OCI-LY3 (cell line): ENCODE measurements at regions not wholly inside any gene's neighbourhood (a gene's known extent, or its start where the extent isn't known, plus 50 kb on each side); places are given as distances from the start of the nearest gene placed in this dataset.

Source experiments
- EZH2phosphoT487 ChIP-seq: fragments of 200-600 bp; shearing (Covaris generic); IDR thresholded peaks from 2 replicates; pipeline ENCODE4 v1.6.1; 2018; ENCODE audit warnings: antibody characterized with exemption, mixed run types, low read depth
- TF ChIP-seq, protein P1 (sequence below): fragments of 200-600, 300-600 bp; sonication (generic); IDR thresholded peaks from 2 replicates; pipeline ENCODE4 v1.5.1; 2014; ENCODE audit warnings: antibody characterized with exemption, low read length, low read depth

DNA sequence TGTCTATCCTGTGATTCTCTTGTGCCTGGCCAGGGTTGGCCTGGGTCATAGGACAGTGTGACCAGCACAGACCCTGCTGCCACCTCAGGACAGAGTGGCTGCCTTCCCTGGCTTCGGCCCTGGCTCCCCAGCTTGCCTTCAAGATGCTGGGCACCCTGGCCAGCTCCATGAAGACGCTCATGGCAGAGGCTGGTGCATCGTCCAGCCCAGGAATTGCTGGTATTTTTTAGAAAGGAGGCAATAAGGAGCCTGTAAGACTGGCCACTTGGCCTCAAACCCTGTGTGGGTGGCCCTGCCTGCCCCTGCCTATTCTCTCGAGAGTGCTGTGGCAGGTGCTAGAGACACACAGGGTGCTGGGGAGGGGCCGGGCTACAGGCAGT lies 70.4 kb upstream of the ACTRT2 start:
- TF ChIP-seq, protein P1, sequence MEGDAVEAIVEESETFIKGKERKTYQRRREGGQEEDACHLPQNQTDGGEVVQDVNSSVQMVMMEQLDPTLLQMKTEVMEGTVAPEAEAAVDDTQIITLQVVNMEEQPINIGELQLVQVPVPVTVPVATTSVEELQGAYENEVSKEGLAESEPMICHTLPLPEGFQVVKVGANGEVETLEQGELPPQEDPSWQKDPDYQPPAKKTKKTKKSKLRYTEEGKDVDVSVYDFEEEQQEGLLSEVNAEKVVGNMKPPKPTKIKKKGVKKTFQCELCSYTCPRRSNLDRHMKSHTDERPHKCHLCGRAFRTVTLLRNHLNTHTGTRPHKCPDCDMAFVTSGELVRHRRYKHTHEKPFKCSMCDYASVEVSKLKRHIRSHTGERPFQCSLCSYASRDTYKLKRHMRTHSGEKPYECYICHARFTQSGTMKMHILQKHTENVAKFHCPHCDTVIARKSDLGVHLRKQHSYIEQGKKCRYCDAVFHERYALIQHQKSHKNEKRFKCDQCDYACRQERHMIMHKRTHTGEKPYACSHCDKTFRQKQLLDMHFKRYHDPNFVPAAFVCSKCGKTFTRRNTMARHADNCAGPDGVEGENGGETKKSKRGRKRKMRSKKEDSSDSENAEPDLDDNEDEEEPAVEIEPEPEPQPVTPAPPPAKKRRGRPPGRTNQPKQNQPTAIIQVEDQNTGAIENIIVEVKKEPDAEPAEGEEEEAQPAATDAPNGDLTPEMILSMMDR, result no peak
- TF ChIP-seq EZH2phosphoT487, result no peak
